GM21529 (cell line): ENCODE measurements at regions not wholly inside any gene's neighbourhood (a gene's known extent, or its start where the extent isn't known, plus 50 kb on each side); places are given as distances from the start of the nearest gene placed in this dataset.
"Not testable (repeated sequence)": the region's sequence is repeated elsewhere in the genome, so short reads cannot be mapped to it uniquely, and the experiment has no call there.

ENCODE experiments used
- ATAC-seq: cut with Tn5 transposase; IDR thresholded peaks from one replicate; pipeline ENCODE4 v1.9.1; 2021; ENCODE audit not compliant: unreplicated experiment

GRCh38 chrX:125089761-125090445 is 229.8 kb upstream of the TEX13C start:
- no peak for ATAC-seq

GRCh38 chrX:125093852-125094251 is 225.8 kb upstream of the TEX13C start:
- no peak for ATAC-seq

- no peak for ATAC-seq
Observed at GRCh38 chrX:125094901-125095300, 224.8 kb upstream of the TEX13C start.

- no peak for ATAC-seq
Observed at GRCh38 chrX:125096469-125096868, 223.2 kb upstream of the TEX13C start.

GRCh38 chrX:125096870-125097269 is 222.8 kb upstream of the TEX13C start:
- ATAC-seq, result no peak

- ATAC-seq, result no peak
Observed at GRCh38 chrX:125101971-125102755, 217.5 kb upstream of the TEX13C start.

GRCh38 chrX:125103693-125104092 is 216.0 kb upstream of the TEX13C start:
- ATAC-seq, result no peak

GRCh38 chrX:125108921-125109320 is 210.8 kb upstream of the TEX13C start:
- no peak for ATAC-seq

- ATAC-seq, result no peak
Observed at GRCh38 chrX:125131164-125131563, 188.5 kb upstream of the TEX13C start.

GRCh38 chrX:125132274-125132673 is 187.4 kb upstream of the TEX13C start:
- ATAC-seq, result peak; percentile 61

GRCh38 chrX:125137521-125137920 is 182.2 kb upstream of the TEX13C start:
- no peak for ATAC-seq

GRCh38 chrX:125150231-125150630 is 169.4 kb upstream of the TEX13C start:
- ATAC-seq, result no peak

- ATAC-seq, result no peak
Observed at GRCh38 chrX:125151146-125151545, 168.5 kb upstream of the TEX13C start.

GRCh38 chrX:125152011-125152410 is 167.7 kb upstream of the TEX13C start:
- no peak for ATAC-seq

GRCh38 chrX:125153621-125154020 is 166.1 kb upstream of the TEX13C start:
- no peak for ATAC-seq

- not testable (repeated sequence) for ATAC-seq
Observed at GRCh38 chrX:125154288-125155257, 165.1 kb upstream of the TEX13C start.

GRCh38 chrX:125155296-125156033 is 164.2 kb upstream of the TEX13C start:
- ATAC-seq, result not testable (repeated sequence)

GRCh38 chrX:125170459-125170858 is 149.2 kb upstream of the TEX13C start:
- ATAC-seq, result no peak

- ATAC-seq, result no peak
Observed at GRCh38 chrX:125172531-125172930, 147.1 kb upstream of the TEX13C start.

GRCh38 chrX:125175991-125176584 is 143.6 kb upstream of the TEX13C start:
- ATAC-seq, result no peak
